MG63 (cell line): ENCODE measurements at regions not wholly inside any gene's neighbourhood (a gene's known extent, or its start where the extent isn't known, plus 50 kb on each side); places are given as distances from the start of the nearest gene placed in this dataset.

Experiments used
- DNase-seq: peaks from one replicate; pipeline ENCODE4 v3.0.0-alpha.2; 2020
- H3K27me3 ChIP-seq: fragments of 250-450 bp; sonication (Bioruptor Pico); 2 replicates; pipeline ENCODE4 v1.5.1; 2020; ENCODE audit warnings: mild to moderate bottlenecking, moderate library complexity
- H3K36me3 ChIP-seq: fragments of 250-450 bp; sonication (Bioruptor Pico); 2 replicates; pipeline ENCODE4 v1.5.1; 2020; ENCODE audit warnings: mild to moderate bottlenecking, moderate library complexity
- H3K4me3 ChIP-seq: fragments of 250-450 bp; sonication (Bioruptor Pico); 2 replicates; pipeline ENCODE4 v1.5.1; 2020; ENCODE audit warnings: mild to moderate bottlenecking, moderate library complexity
- H3K9me3 ChIP-seq: fragments of 250-450 bp; sonication (Bioruptor Pico); 2 replicates; pipeline ENCODE4 v1.5.1; 2020; ENCODE audit warnings: mild to moderate bottlenecking, moderate library complexity

- Histone ChIP-seq H3K9me3 (no peaks in the 10 kb centered on the region), H3K27me3 (no peaks in the 10 kb centered on the region), H3K4me3 (no peak overlapping the region), H3K36me3 (no peaks in the 10 kb centered on the region)
- no peak for DNase-seq
Observed at GRCh38 chr1:208885650-208886049, 641.5 kb upstream of the PLXNA2 start.

- H3K4me3 ChIP-seq = no peak overlapping the region
- H3K27me3 ChIP-seq = no peaks in the 10 kb centered on the region
- no peaks in the 10 kb centered on the region for H3K9me3 ChIP-seq
- no peaks in the 10 kb centered on the region for H3K36me3 ChIP-seq
- no peak for DNase-seq
Observed at GRCh38 chr1:208888376-208888775, 644.2 kb upstream of the PLXNA2 start.

GRCh38 chr1:208892147-208892546, 648.0 kb upstream of the PLXNA2 start:
- Histone ChIP-seq H3K4me3 (no peak overlapping the region), H3K27me3 (no peaks in the 10 kb centered on the region), H3K9me3 (no peaks in the 10 kb centered on the region), H3K36me3 (no peaks in the 10 kb centered on the region)
- no peak for DNase-seq

GRCh38 chr1:208893251-208893650, 649.1 kb upstream of the PLXNA2 start:
- DNase-seq = no peak

GRCh38 chr1:208895181-208895580, 651.0 kb upstream of the PLXNA2 start:
- Histone ChIP-seq H3K9me3 (no peaks in the 10 kb centered on the region), H3K4me3 (no peak overlapping the region), H3K36me3 (no peaks in the 10 kb centered on the region), H3K27me3 (no peaks in the 10 kb centered on the region)
- DNase-seq = no peak

More at GRCh38 chr1:208893251-208893650, 649.1 kb upstream of the PLXNA2 start:
- H3K27me3 ChIP-seq = no peaks in the 10 kb centered on the region
- no peak overlapping the region for H3K4me3 ChIP-seq
- no peaks in the 10 kb centered on the region for H3K9me3 ChIP-seq
- H3K36me3 ChIP-seq = no peaks in the 10 kb centered on the region

GRCh38 chr1:208895820-208896219, 651.6 kb upstream of the PLXNA2 start:
- H3K27me3 ChIP-seq = no peaks in the 10 kb centered on the region

GRCh38 chr1:208896768-208897167, 652.6 kb upstream of the PLXNA2 start:
- Histone ChIP-seq H3K4me3 (no peak overlapping the region), H3K27me3 (no peaks in the 10 kb centered on the region), H3K36me3 (no peaks in the 10 kb centered on the region), H3K9me3 (no peaks in the 10 kb centered on the region)
- no peak for DNase-seq

More at GRCh38 chr1:208895820-208896219, 651.6 kb upstream of the PLXNA2 start:
- Histone ChIP-seq H3K36me3 (no peaks in the 10 kb centered on the region), H3K9me3 (no peaks in the 10 kb centered on the region), H3K4me3 (no peak overlapping the region)
- DNase-seq = no peak

- H3K9me3 ChIP-seq = no peaks in the 10 kb centered on the region
- no peak for DNase-seq
- no peaks in the 10 kb centered on the region for H3K27me3 ChIP-seq
- no peaks in the 10 kb centered on the region for H3K36me3 ChIP-seq
- no peak overlapping the region for H3K4me3 ChIP-seq
Observed at GRCh38 chr1:208899438-208899837, 655.3 kb upstream of the PLXNA2 start.

- H3K27me3 ChIP-seq = no peaks in the 10 kb centered on the region
- H3K4me3 ChIP-seq = no peak overlapping the region
- H3K9me3 ChIP-seq = no peaks in the 10 kb centered on the region
- DNase-seq = no peak
- no peaks in the 10 kb centered on the region for H3K36me3 ChIP-seq
Observed at GRCh38 chr1:208903251-208903905, 659.2 kb upstream of the PLXNA2 start.

GRCh38 chr1:208907790-208908189, 663.6 kb upstream of the PLXNA2 start:
- no peak for DNase-seq
- no peak overlapping the region for H3K4me3 ChIP-seq
- no peaks in the 10 kb centered on the region; the same call in 1 of the 2 replicates for H3K9me3 ChIP-seq
- no peaks in the 10 kb centered on the region for H3K27me3 ChIP-seq
- H3K36me3 ChIP-seq = no peaks in the 10 kb centered on the region

- DNase-seq = peak; percentile 17
- Histone ChIP-seq H3K9me3 (no peaks in the 10 kb centered on the region; the same call in none of the 2 replicates), H3K4me3 (no peak overlapping the region), H3K36me3 (no peaks in the 10 kb centered on the region), H3K27me3 (no peaks in the 10 kb centered on the region)
Observed at GRCh38 chr1:208909011-208909984, 665.1 kb upstream of the PLXNA2 start.

- Histone ChIP-seq H3K4me3 (no peak overlapping the region), H3K36me3 (no peaks in the 10 kb centered on the region), H3K27me3 (no peaks in the 10 kb centered on the region), H3K9me3 (no peaks in the 10 kb centered on the region; the same call in none of the 2 replicates)
- DNase-seq = no peak
Observed at GRCh38 chr1:208910161-208910560, 666.0 kb upstream of the PLXNA2 start.

GRCh38 chr1:208917281-208917680, 666.2 kb upstream of the CAMK1G start:
- no peaks in the 10 kb centered on the region for H3K36me3 ChIP-seq
- no peaks in the 10 kb centered on the region for H3K27me3 ChIP-seq
- H3K4me3 ChIP-seq = no peak overlapping the region
- no peak for DNase-seq
- no peaks in the 10 kb centered on the region; the same call in none of the 2 replicates for H3K9me3 ChIP-seq

- Histone ChIP-seq H3K36me3 (no peaks in the 10 kb centered on the region), H3K4me3 (no peak overlapping the region), H3K27me3 (no peaks in the 10 kb centered on the region), H3K9me3 (no peaks in the 10 kb centered on the region; the same call in none of the 2 replicates)
- no peak for DNase-seq
Observed at GRCh38 chr1:208917723-208918122, 665.8 kb upstream of the CAMK1G start.

GRCh38 chr1:208918160-208918559, 665.4 kb upstream of the CAMK1G start:
- no peaks in the 10 kb centered on the region for H3K36me3 ChIP-seq
- H3K27me3 ChIP-seq = no peaks in the 10 kb centered on the region
- no peak overlapping the region for H3K4me3 ChIP-seq
- H3K9me3 ChIP-seq = no peaks in the 10 kb centered on the region; the same call in 1 of the 2 replicates
- no peak for DNase-seq

GRCh38 chr1:208919371-208919770, 664.1 kb upstream of the CAMK1G start:
- no peak overlapping the region for H3K4me3 ChIP-seq
- H3K36me3 ChIP-seq = no peaks in the 10 kb centered on the region
- no peaks in the 10 kb centered on the region for H3K9me3 ChIP-seq
- DNase-seq = no peak
- no peaks in the 10 kb centered on the region for H3K27me3 ChIP-seq

GRCh38 chr1:208921259-208921658, 662.3 kb upstream of the CAMK1G start:
- Histone ChIP-seq H3K36me3 (no peaks in the 10 kb centered on the region), H3K9me3 (no peaks in the 10 kb centered on the region), H3K4me3 (no peak overlapping the region), H3K27me3 (no peaks in the 10 kb centered on the region)
- DNase-seq = peak; percentile 9
